ENCODE measurements at regions not wholly inside any gene's neighbourhood (a gene's known extent, or its start where the extent isn't known, plus 50 kb on each side); places are given as distances from the start of the nearest gene placed in this dataset.

DNA sequence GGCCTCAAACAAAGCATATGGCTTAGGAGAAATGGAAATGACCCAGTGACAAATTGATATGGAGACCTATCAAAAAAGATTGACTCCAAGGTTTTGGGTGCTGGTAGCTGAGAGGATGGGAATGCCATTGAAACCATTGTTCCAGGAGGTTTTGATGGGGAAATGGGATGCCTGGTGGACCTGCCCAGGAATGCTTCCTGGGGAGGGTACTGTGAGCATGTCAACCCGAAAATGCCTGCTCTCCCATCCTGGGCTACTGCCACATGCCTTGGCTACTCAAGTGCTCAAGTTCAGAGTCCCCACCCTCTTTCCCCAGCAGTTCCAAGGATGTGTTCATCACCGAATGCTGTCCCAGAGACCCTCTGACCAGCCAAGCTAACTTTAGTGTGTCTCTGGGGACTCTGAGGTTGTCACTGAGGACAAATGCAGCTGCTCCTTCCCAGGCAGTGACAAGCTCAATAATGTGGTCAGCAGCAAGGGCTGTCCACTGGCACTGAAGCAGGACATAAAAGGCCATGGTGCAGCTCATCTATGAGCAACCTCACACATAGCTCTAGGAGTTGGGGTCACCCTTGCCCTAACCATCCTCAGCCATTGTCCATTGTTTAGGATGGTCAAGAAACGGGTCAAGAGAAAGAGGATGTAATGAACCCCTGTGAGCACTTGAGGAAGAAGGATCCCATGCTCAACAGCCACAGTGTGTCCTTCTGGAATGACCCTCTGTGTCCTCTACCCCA, 83.7 kb downstream of the TRIM29 start:
- DNase-seq (ENCODE audit: unreplicated experiment) = no peak
- ChIA-PET POLR2A (interaction anchor here (0.7 to 0.9 kb wide), 2 partner anchors 11 to 47 kb away, joined by 3 read pairs; no protein-coding TSS in a partner anchor), CTCF (interaction anchor here (1.9 kb wide), 2 partner anchors 54 to 325 kb away, joined by 4 to 11 read pairs; partner anchors contain the start of gene NECTIN1)
- H3K36me3 Mint-ChIP-seq (ENCODE audit: insufficient read depth, unreplicated experiment) = no peaks in the 10 kb centered on the region
- H3K9me3 Mint-ChIP-seq (ENCODE audit: unreplicated experiment) = no peaks in the 10 kb centered on the region
- BruUV-seq (replicated peaks) = no TSS peak
- peaks cover 12% of the 10 kb centered on the region for H3K4me1 Mint-ChIP-seq (ENCODE audit: insufficient read depth, unreplicated experiment)
- no peak for TF ChIP-seq CTCF (IDR thresholded peaks at IDR 0.05; ENCODE audit: unreplicated experiment)
- H3K27me3 Mint-ChIP-seq (ENCODE audit: insufficient read depth, unreplicated experiment) = no peaks in the 10 kb centered on the region
- H3K27ac Mint-ChIP-seq (ENCODE audit: low read depth, unreplicated experiment) = no peak overlapping the region
- intact Hi-C loops (cut with micrococcal nuclease) = no loop called here
- H3K4me3 Mint-ChIP-seq (ENCODE audit: unreplicated experiment) = no peak overlapping the region

- Mint-ChIP-seq H3K4me1 (ENCODE audit: insufficient read depth, unreplicated experiment) (peaks cover 12% of the 10 kb centered on the region), H3K9me3 (ENCODE audit: unreplicated experiment) (peaks cover 7% of the 10 kb centered on the region), H3K36me3 (ENCODE audit: insufficient read depth, unreplicated experiment) (no peaks in the 10 kb centered on the region), H3K27me3 (ENCODE audit: insufficient read depth, unreplicated experiment) (no peaks in the 10 kb centered on the region), H3K4me3 (ENCODE audit: unreplicated experiment) (no peak overlapping the region), H3K27ac (ENCODE audit: low read depth, unreplicated experiment) (no peak overlapping the region)
- no TSS peak for BruUV-seq (replicated peaks)
- no peak for DNase-seq (ENCODE audit: unreplicated experiment)
- TF ChIP-seq CTCF (IDR thresholded peaks at IDR 0.05; ENCODE audit: unreplicated experiment) = no peak
- intact Hi-C loops (cut with micrococcal nuclease) = no loop called here
- POLR2A ChIA-PET = interaction anchor here (1.3 kb wide), 1 partner anchor 243 kb away, joined by 3 read pairs; no protein-coding TSS in a partner anchor
- CTCF ChIA-PET = interaction anchor here (0.6 kb wide), 1 partner anchor 299 kb away, joined by 3 read pairs; no protein-coding TSS in a partner anchor
Observed at GRCh38 chr11:120052196-120052775, 85.6 kb downstream of the TRIM29 start.

- H3K9me3 Mint-ChIP-seq (ENCODE audit: unreplicated experiment) = peaks cover 22% of the 10 kb centered on the region
- no peak overlapping the region for H3K27ac Mint-ChIP-seq (ENCODE audit: low read depth, unreplicated experiment)
- CTCF ChIA-PET = interaction anchor here (0.6 to 1.3 kb wide), 2 partner anchors 510 to 811 kb away, joined by 3 to 4 read pairs; no protein-coding TSS in a partner anchor
- H3K4me3 Mint-ChIP-seq (ENCODE audit: unreplicated experiment) = no peak overlapping the region
- H3K27me3 Mint-ChIP-seq (ENCODE audit: insufficient read depth, unreplicated experiment) = peaks cover 33% of the 10 kb centered on the region
- H3K4me1 Mint-ChIP-seq (ENCODE audit: insufficient read depth, unreplicated experiment) = no peaks in the 10 kb centered on the region
- BruUV-seq (replicated peaks) = no TSS peak
- H3K36me3 Mint-ChIP-seq (ENCODE audit: insufficient read depth, unreplicated experiment) = no peaks in the 10 kb centered on the region
- no peak for TF ChIP-seq CTCF (IDR thresholded peaks at IDR 0.05; ENCODE audit: unreplicated experiment)
- no peak for DNase-seq (ENCODE audit: unreplicated experiment)
- POLR2A ChIA-PET = interaction anchor here (0.7 to 1.3 kb wide), 3 partner anchors 10 to 17 kb away, joined by 3 read pairs; no protein-coding TSS in a partner anchor
- intact Hi-C loops (cut with micrococcal nuclease) = no loop called here
Observed at GRCh38 chr11:120044011-120044675, 93.8 kb downstream of the TRIM29 start.

Measured in MCF 10A (cell line).